NCI-H1436 treated with DMSO at 0.1 percent for 48 hours (cell line): ENCODE measurements at regions not wholly inside any gene's neighbourhood (a gene's known extent, or its start where the extent isn't known, plus 50 kb on each side); places are given as distances from the start of the nearest gene placed in this dataset.

Source experiments
- DNase-seq: peaks from one replicate; lab custom pipeline; 2025; lab: John Stamatoyannopoulos, UW

- no peak for DNase-seq
These were observed 116.5 kb upstream of the EEF1E1 start for GRCh38 chr6:8218861-8219260.

GRCh38 chr6:8215631-8216030 is 113.3 kb upstream of the EEF1E1 start:
- DNase-seq = no peak

GRCh38 chr6:8213995-8214394 is 111.6 kb upstream of the EEF1E1 start:
- no peak for DNase-seq

GRCh38 chr6:8212720-8213434 is 110.5 kb upstream of the EEF1E1 start:
- no peak for DNase-seq

GRCh38 chr6:8207869-8208191 is 105.5 kb upstream of the EEF1E1 start:
- no peak for DNase-seq

- DNase-seq = no peak
These were observed 105.0 kb upstream of the EEF1E1 start for GRCh38 chr6:8207191-8207868.

GRCh38 chr6:8203337-8203736 is 101.0 kb upstream of the EEF1E1 start:
- no peak for DNase-seq

- no peak for DNase-seq
These were observed 99.3 kb upstream of the EEF1E1 start for GRCh38 chr6:8201679-8202078.

- DNase-seq = no peak
These were observed 97.9 kb upstream of the EEF1E1 start for GRCh38 chr6:8200255-8200654.

GRCh38 chr6:8195714-8196102 is 93.4 kb upstream of the EEF1E1 start:
- no peak for DNase-seq

- DNase-seq = no peak
These were observed 92.8 kb upstream of the EEF1E1 start for GRCh38 chr6:8195040-8195713.

GRCh38 chr6:8194490-8194889 is 92.1 kb upstream of the EEF1E1 start:
- no peak for DNase-seq

- no peak for DNase-seq
These were observed 91.2 kb upstream of the EEF1E1 start for GRCh38 chr6:8193541-8193940.

GRCh38 chr6:8192597-8192996 is 90.2 kb upstream of the EEF1E1 start:
- DNase-seq = no peak

GRCh38 chr6:8192067-8192466 is 89.7 kb upstream of the EEF1E1 start:
- DNase-seq = no peak

- DNase-seq = no peak
These were observed 89.3 kb upstream of the EEF1E1 start for GRCh38 chr6:8191629-8192028.

GRCh38 chr6:8187209-8187608 is 84.9 kb upstream of the EEF1E1 start:
- DNase-seq = no peak

GRCh38 chr6:8182902-8183665 is 80.7 kb upstream of the EEF1E1 start:
- no peak for DNase-seq

- no peak for DNase-seq
These were observed 79.8 kb upstream of the EEF1E1 start for GRCh38 chr6:8181951-8182845.

GRCh38 chr6:8181160-8181881 is 79.0 kb upstream of the EEF1E1 start:
- DNase-seq = no peak
